GM10266 (cell line): ENCODE measurements at regions not wholly inside any gene's neighbourhood (a gene's known extent, or its start where the extent isn't known, plus 50 kb on each side); places are given as distances from the start of the nearest gene placed in this dataset.
A peak's percentile ranks its signal among the peaks of the same experiment; 100 is the strongest.

ENCODE experiments used
- DNase-seq: peaks from one replicate; pipeline ENCODE4 v3.0.0; 2012; ENCODE audit errors: extremely low spot score
- CTCF ChIP-seq: IDR thresholded peaks from 2 replicates; pipeline ENCODE4 v1.5.1; 2012; ENCODE audit warnings: mild to moderate bottlenecking, low read depth; ENCODE audit not compliant: control insufficient read depth, insufficient read depth; ENCODE audit errors: missing control alignments

GRCh38 chr6:6925391-6926164 lies 182.2 kb upstream of the RREB1 start:
- TF ChIP-seq CTCF = no peak
- DNase-seq = no peak

GRCh38 chr6:6926856-6927255 lies 180.9 kb upstream of the RREB1 start:
- no peak for TF ChIP-seq CTCF
- DNase-seq = no peak

- peak; percentile 16 for TF ChIP-seq CTCF
- no peak for DNase-seq
Observed at GRCh38 chr6:6927521-6928361, 180.0 kb upstream of the RREB1 start.

GRCh38 chr6:6930223-6930880 lies 177.4 kb upstream of the RREB1 start:
- TF ChIP-seq CTCF = no peak
- DNase-seq = no peak

- no peak for DNase-seq
- no peak for TF ChIP-seq CTCF
Observed at GRCh38 chr6:6931071-6932025, 176.4 kb upstream of the RREB1 start.

GRCh38 chr6:6932341-6932740 lies 175.4 kb upstream of the RREB1 start:
- TF ChIP-seq CTCF = no peak
- no peak for DNase-seq
